WTC11 (cell line): ENCODE measurements at regions not wholly inside any gene's neighbourhood (a gene's known extent, or its start where the extent isn't known, plus 50 kb on each side); places are given as distances from the start of the nearest gene placed in this dataset.

Experiments
- ATF2 ChIP-seq: sonication (generic); formaldehyde crosslinking; IDR thresholded peaks from 2 replicates; pipeline ENCODE4 v1.8.1; 2022; ENCODE audit warnings: low read depth, missing genetic modification reagents, borderline replicate concordance
- ATF3 ChIP-seq: sonication (generic); formaldehyde crosslinking; conservative IDR thresholded peaks from 2 replicates; pipeline ENCODE4 v1.8.1; 2022; ENCODE audit warnings: mild to moderate bottlenecking, missing genetic modification reagents
- CBFB ChIP-seq: sonication (generic); formaldehyde crosslinking; IDR thresholded peaks from 2 replicates; pipeline ENCODE4 v1.8.1; 2022; ENCODE audit warnings: mild to moderate bottlenecking, low read depth, missing genetic modification reagents
- CREB1 ChIP-seq: sonication (generic); formaldehyde crosslinking; IDR thresholded peaks from 2 replicates; pipeline ENCODE4 v1.8.0; 2023; ENCODE audit warnings: mild to moderate bottlenecking, missing genetic modification reagents
- CREM ChIP-seq: sonication (generic); formaldehyde crosslinking; IDR thresholded peaks from 2 replicates; pipeline ENCODE4 v1.8.1; 2022; ENCODE audit warnings: mild to moderate bottlenecking, missing genetic modification reagents, moderate library complexity
- CTCF ChIP-seq: fragments of 200-600 bp; IDR thresholded peaks from 2 replicates; pipeline ENCODE4 v1.8.0; 2022; ENCODE audit warnings: antibody characterized with exemption
- FOXP4 ChIP-seq: sonication (generic); formaldehyde crosslinking; IDR thresholded peaks from 2 replicates; pipeline ENCODE4 v1.8.0; 2022; ENCODE audit warnings: mild to moderate bottlenecking, missing genetic modification reagents
- GRHL2 ChIP-seq: fragments of 250-450 bp; sonication (Bioruptor Pico); IDR thresholded peaks from 2 replicates; pipeline ENCODE4 v1.8.0; 2022; ENCODE audit warnings: mild to moderate bottlenecking, moderate library complexity; ENCODE audit not compliant: insufficient replicate concordance, severe bottlenecking
- HMGXB4 ChIP-seq: sonication (generic); formaldehyde crosslinking; IDR thresholded peaks from 2 replicates; pipeline ENCODE4 v1.8.1; 2023; ENCODE audit warnings: mild to moderate bottlenecking, moderate library complexity, missing genetic modification reagents
- MAX ChIP-seq: sonication (generic); formaldehyde crosslinking; IDR thresholded peaks from 2 replicates; pipeline ENCODE4 v1.8.0; 2022; ENCODE audit warnings: mild to moderate bottlenecking, missing genetic modification reagents
- STAT6 ChIP-seq: sonication (generic); formaldehyde crosslinking; conservative IDR thresholded peaks from 2 replicates; pipeline ENCODE4 v1.8.1; 2023; ENCODE audit warnings: mild to moderate bottlenecking, low read depth, missing genetic modification reagents, moderate library complexity
- TCF7 ChIP-seq: sonication (generic); formaldehyde crosslinking; IDR thresholded peaks from 2 replicates; pipeline ENCODE4 v1.8.0; 2022; ENCODE audit warnings: mild to moderate bottlenecking, low read depth, missing genetic modification reagents, moderate library complexity
- ZBTB21 ChIP-seq: sonication (generic); formaldehyde crosslinking; IDR thresholded peaks from 2 replicates; pipeline ENCODE4 v1.8.1; 2023; ENCODE audit warnings: mild to moderate bottlenecking, missing genetic modification reagents, borderline replicate concordance
- ZNF532 ChIP-seq: fragments of 250-450 bp; sonication (Bioruptor Pico); IDR thresholded peaks from 2 replicates; pipeline ENCODE4 v1.9.0; 2021; ENCODE audit warnings: mild to moderate bottlenecking, borderline replicate concordance

- TF ChIP-seq CREB1 (CRISPR knock-in tag) (no peak), FOXP4 (CRISPR knock-in tag) (no peak), CTCF (no peak), MAX (no peak), GRHL2 (CRISPR knock-in tag) (no peak), CREM (CRISPR knock-in tag) (no peak), CBFB (CRISPR knock-in tag) (no peak), STAT6 (no peak), ZBTB21 (no peak), TCF7 (no peak), ATF3 (CRISPR knock-in tag) (no peak), ZNF532 (no peak), HMGXB4 (CRISPR knock-in tag) (no peak), ATF2 (CRISPR knock-in tag) (no peak)
Measured at GRCh38 chr2:158045362-158045761, 56.3 kb upstream of the UPP2 start.
